ENCODE measurements at regions not wholly inside any gene's neighbourhood (a gene's known extent, or its start where the extent isn't known, plus 50 kb on each side); places are given as distances from the start of the nearest gene placed in this dataset.

DNA sequence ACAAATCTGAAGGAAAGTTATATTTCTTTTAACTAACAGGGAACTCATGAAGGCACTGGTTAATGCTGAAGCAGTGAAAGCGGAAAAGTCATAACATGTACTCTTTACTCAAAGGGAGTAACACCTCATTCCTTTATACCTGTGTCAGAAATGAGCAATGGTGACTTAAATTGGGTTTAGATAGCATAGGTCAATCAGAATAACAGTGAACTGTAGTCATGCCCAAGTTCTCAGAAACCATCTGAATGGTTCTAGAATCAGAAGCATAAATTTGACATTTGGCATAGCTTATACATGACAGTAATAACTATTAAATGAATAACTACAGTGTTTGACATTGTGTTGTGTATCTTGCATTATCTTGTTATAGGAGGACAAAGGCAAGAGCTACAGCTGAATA, 382.0 kb downstream of the NUF2 start:
- Histone ChIP-seq H3K4me1 (no peaks in the 10 kb centered on the region), H3K9me3 (no peaks in the 10 kb centered on the region), H3K27ac (no peak overlapping the region), H3K27me3 (no peaks in the 10 kb centered on the region), H3K4me3 (no peak overlapping the region), H3K36me3 (no peaks in the 10 kb centered on the region)
- TF ChIP-seq, protein P1, sequence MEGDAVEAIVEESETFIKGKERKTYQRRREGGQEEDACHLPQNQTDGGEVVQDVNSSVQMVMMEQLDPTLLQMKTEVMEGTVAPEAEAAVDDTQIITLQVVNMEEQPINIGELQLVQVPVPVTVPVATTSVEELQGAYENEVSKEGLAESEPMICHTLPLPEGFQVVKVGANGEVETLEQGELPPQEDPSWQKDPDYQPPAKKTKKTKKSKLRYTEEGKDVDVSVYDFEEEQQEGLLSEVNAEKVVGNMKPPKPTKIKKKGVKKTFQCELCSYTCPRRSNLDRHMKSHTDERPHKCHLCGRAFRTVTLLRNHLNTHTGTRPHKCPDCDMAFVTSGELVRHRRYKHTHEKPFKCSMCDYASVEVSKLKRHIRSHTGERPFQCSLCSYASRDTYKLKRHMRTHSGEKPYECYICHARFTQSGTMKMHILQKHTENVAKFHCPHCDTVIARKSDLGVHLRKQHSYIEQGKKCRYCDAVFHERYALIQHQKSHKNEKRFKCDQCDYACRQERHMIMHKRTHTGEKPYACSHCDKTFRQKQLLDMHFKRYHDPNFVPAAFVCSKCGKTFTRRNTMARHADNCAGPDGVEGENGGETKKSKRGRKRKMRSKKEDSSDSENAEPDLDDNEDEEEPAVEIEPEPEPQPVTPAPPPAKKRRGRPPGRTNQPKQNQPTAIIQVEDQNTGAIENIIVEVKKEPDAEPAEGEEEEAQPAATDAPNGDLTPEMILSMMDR (IDR thresholded peaks at IDR 0.05): no peak
- no peak for TF ChIP-seq POLR2A (IDR thresholded peaks at IDR 0.05)
- ATAC-seq: no peak
- WGBS (ENCODE audit: insufficient coverage, low coverage, low lambda C conversion rate, missing lambda C conversion rate): 44% methylated on average over 1 of the region's 1 CpG
- no peak for DNase-seq
- intact Hi-C loops (cut with DNase I): no loop called here

DNA sequence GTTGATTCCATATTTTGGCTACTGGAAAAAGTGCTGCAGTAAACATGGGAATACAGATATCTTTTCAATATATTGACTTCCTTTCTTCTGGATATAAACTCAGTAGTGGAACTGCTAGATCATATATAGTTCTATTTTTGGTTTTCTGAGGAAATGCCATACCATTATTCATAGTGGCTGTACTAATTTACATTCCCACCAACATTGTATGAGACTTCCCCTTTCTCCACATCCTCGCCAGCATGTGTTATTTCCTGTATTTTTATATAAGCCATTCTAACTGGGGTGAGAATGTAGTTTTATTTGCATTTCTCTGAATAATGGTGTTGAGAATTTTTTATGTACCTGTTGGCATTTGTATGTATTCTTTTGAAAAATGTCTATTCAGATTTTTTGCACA, 385.2 kb downstream of the NUF2 start:
- Histone ChIP-seq H3K9me3 (no peaks in the 10 kb centered on the region), H3K4me3 (no peak overlapping the region), H3K4me1 (no peaks in the 10 kb centered on the region), H3K27me3 (no peaks in the 10 kb centered on the region), H3K27ac (no peak overlapping the region), H3K36me3 (no peaks in the 10 kb centered on the region)
- ATAC-seq: no peak
- no peak for DNase-seq
- 33% methylated on average over 1 of the region's 1 CpG for WGBS (ENCODE audit: insufficient coverage, low coverage, low lambda C conversion rate, missing lambda C conversion rate)
- TF ChIP-seq, protein P1 (IDR thresholded peaks at IDR 0.05): no peak
- no peak for TF ChIP-seq POLR2A (IDR thresholded peaks at IDR 0.05)
- intact Hi-C loops (cut with DNase I): no loop called here

DNA sequence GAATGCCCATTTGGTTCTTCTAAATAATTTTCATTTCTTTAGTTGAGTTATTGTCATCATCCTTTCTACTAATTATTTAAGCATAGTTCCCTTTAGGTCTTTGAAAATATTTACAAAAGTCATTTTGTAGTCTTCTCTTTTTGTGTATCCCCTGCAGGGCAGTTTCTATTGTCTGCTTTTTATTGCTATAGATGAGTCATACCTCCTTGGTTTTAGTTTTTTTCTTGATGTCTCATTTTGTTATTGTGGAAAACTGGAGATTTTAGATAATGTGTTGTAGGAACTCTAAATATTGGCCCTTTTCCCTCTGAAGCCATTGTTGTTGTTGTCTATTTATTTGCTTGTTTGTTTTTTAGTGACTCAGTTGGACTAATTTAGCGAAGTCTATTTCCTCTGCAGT, 387.9 kb downstream of the NUF2 start:
- DNase-seq: no peak
- H3K27ac ChIP-seq: no peak overlapping the region
- H3K27me3 ChIP-seq: no peaks in the 10 kb centered on the region
- no peaks in the 10 kb centered on the region for H3K4me1 ChIP-seq
- no peaks in the 10 kb centered on the region for H3K36me3 ChIP-seq
- no peaks in the 10 kb centered on the region for H3K9me3 ChIP-seq
- H3K4me3 ChIP-seq: no peak overlapping the region
- no peak for ATAC-seq
- 67% methylated on average over 1 of the region's 1 CpG for WGBS (ENCODE audit: insufficient coverage, low coverage, low lambda C conversion rate, missing lambda C conversion rate)
- TF ChIP-seq, protein P1 (IDR thresholded peaks at IDR 0.05): no peak
- no peak for TF ChIP-seq POLR2A (IDR thresholded peaks at IDR 0.05)
- intact Hi-C loops (cut with DNase I): no loop called here

DNA sequence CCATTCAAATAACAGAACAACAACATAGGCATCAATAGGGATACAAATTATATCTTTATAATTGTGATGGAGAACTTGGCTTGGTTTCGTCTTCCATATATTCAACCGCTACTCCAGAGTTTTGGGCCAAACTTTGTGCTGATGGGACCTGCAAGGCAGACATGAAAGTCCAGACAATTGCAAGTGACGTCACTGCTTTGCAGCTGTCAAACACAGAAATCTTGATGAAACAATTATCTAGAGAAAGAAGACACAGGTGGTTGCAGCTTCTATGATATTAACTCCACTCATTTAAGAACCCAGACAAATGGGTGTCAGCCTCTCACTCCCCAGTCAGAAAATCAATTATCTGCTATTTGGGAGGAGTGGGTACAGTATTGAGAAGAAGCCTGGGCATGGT, 390.6 kb downstream of the NUF2 start:
- Histone ChIP-seq H3K9me3 (no peaks in the 10 kb centered on the region), H3K4me1 (no peaks in the 10 kb centered on the region), H3K36me3 (no peaks in the 10 kb centered on the region), H3K27ac (no peak overlapping the region), H3K4me3 (no peak overlapping the region), H3K27me3 (no peaks in the 10 kb centered on the region)
- ATAC-seq: no peak
- 93% methylated on average over 3 of the region's 3 CpGs for WGBS (ENCODE audit: insufficient coverage, low coverage, low lambda C conversion rate, missing lambda C conversion rate)
- TF ChIP-seq, protein P1 (IDR thresholded peaks at IDR 0.05): no peak
- TF ChIP-seq POLR2A (IDR thresholded peaks at IDR 0.05): no peak
- DNase-seq: no peak
- intact Hi-C loops (cut with DNase I): no loop called here

DNA sequence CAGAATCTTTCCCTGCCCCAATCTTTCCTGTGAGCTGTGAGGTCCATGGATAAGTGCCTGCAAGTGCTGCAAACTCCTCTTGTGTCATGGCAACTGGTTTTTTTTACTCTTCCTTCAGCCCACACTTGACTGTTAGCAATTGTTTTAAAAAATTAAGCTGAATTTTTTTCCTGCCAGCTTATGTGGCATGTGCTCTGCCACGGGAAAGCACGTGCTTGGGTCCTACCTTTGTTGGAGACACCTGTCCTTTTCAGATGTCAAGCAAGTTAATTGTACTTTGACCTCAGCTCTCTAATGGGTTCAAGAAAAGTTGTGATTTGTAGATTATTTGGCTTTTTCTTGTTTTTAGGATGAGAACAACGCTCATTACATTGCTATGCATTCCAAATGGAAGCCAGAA, 398.5 kb downstream of the NUF2 start:
- Histone ChIP-seq H3K4me1 (no peaks in the 10 kb centered on the region), H3K27me3 (no peaks in the 10 kb centered on the region), H3K4me3 (no peak overlapping the region), H3K9me3 (no peaks in the 10 kb centered on the region), H3K27ac (no peak overlapping the region), H3K36me3 (no peaks in the 10 kb centered on the region)
- DNase-seq (no peak), ATAC-seq (no peak)
- TF ChIP-seq, protein P1 (IDR thresholded peaks at IDR 0.05): no peak
- intact Hi-C loops (cut with DNase I): no loop called here
- 49% methylated on average over 3 of the region's 3 CpGs for WGBS (ENCODE audit: insufficient coverage, low coverage, low lambda C conversion rate, missing lambda C conversion rate)

All from right lobe of liver (tissue), 6 donors.